ENCODE measurements at regions not wholly inside any gene's neighbourhood (a gene's known extent, or its start where the extent isn't known, plus 50 kb on each side); places are given as distances from the start of the nearest gene placed in this dataset.

DNA sequence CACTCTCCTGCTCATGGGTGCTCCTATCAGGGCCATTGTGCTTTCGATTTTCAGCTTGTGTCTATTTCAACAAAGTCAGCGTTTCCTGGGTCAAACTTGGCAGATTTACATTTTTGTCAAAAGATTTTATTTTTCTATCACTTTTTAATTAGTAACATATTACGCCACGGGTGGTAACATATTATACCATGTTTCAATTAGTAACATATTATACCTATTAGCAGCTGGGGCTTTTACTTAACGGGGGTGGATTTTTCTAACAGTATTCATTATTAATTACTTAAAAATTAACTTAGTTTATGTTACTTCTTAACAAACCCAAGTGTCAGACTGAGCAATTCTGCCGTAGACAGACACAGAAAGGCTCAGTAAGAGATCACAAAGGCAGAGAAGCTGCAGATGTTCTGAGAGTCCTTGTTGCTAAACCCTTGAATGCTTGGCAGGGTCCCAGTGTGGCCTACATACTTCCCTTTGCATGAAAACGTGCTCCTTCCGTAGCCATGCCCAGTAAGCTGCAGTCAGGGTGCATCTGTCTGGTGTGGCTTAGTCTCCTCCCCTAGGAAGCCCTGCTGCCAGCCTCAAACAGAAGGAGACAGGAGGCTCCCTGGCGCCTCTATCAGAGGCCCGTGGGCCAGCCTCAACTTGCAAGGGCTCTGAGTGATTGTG is 263.1 kb upstream of the CXCL12 start:
- Histone ChIP-seq H3K4me2 (ENCODE audit: extremely low read depth, insufficient read depth, low read length) (no peak overlapping the region), H3K9ac (ENCODE audit: insufficient read depth, low read length) (no peak overlapping the region), H2AFZ (ENCODE audit: low read length) (no peak overlapping the region), H3K36me3 (ENCODE audit: control insufficient read depth, insufficient read depth, low read length) (no peaks in the 10 kb centered on the region), H3K27ac (ENCODE audit: insufficient read depth, low read length) (no peak overlapping the region), H3K4me1 (ENCODE audit: control insufficient read depth, extremely low read depth, insufficient read depth, low read length) (peaks cover 2% of the 10 kb centered on the region), H3K27me3 (ENCODE audit: control insufficient read depth, insufficient read depth, low read length) (no peaks in the 10 kb centered on the region), H4K20me1 (ENCODE audit: control insufficient read depth, extremely low read depth, insufficient read depth, low read length) (no peaks in the 10 kb centered on the region), H3K4me3 (replicated peaks in 1 of 4; ENCODE audit: control extremely low read depth in 1 of 4, insufficient read depth in 1 of 4, low read depth in 3 of 4, low read length in 4 of 4) (no peak overlapping the region), H3K79me2 (ENCODE audit: control insufficient read depth, insufficient read depth, low read length) (no peaks in the 10 kb centered on the region), H3K9me3 (ENCODE audit: control insufficient read depth, insufficient read depth, low read depth, low read length) (no peaks in the 10 kb centered on the region)
- TF ChIP-seq, protein P1, sequence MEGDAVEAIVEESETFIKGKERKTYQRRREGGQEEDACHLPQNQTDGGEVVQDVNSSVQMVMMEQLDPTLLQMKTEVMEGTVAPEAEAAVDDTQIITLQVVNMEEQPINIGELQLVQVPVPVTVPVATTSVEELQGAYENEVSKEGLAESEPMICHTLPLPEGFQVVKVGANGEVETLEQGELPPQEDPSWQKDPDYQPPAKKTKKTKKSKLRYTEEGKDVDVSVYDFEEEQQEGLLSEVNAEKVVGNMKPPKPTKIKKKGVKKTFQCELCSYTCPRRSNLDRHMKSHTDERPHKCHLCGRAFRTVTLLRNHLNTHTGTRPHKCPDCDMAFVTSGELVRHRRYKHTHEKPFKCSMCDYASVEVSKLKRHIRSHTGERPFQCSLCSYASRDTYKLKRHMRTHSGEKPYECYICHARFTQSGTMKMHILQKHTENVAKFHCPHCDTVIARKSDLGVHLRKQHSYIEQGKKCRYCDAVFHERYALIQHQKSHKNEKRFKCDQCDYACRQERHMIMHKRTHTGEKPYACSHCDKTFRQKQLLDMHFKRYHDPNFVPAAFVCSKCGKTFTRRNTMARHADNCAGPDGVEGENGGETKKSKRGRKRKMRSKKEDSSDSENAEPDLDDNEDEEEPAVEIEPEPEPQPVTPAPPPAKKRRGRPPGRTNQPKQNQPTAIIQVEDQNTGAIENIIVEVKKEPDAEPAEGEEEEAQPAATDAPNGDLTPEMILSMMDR (conservative IDR thresholded peaks at IDR 0.05 in 1 of 2, IDR thresholded peaks at IDR 0.05 in 1 of 2; ENCODE audit: low read depth in 1 of 2, low read length in 2 of 2), result no peak
- TF ChIP-seq EZH2 (IDR thresholded peaks at IDR 0.05; ENCODE audit: low read length, missing control alignments), result no peak
- DNase-seq (ENCODE audit: low read depth in 2 of 2), result peak; percentile 71 to 79

DNA sequence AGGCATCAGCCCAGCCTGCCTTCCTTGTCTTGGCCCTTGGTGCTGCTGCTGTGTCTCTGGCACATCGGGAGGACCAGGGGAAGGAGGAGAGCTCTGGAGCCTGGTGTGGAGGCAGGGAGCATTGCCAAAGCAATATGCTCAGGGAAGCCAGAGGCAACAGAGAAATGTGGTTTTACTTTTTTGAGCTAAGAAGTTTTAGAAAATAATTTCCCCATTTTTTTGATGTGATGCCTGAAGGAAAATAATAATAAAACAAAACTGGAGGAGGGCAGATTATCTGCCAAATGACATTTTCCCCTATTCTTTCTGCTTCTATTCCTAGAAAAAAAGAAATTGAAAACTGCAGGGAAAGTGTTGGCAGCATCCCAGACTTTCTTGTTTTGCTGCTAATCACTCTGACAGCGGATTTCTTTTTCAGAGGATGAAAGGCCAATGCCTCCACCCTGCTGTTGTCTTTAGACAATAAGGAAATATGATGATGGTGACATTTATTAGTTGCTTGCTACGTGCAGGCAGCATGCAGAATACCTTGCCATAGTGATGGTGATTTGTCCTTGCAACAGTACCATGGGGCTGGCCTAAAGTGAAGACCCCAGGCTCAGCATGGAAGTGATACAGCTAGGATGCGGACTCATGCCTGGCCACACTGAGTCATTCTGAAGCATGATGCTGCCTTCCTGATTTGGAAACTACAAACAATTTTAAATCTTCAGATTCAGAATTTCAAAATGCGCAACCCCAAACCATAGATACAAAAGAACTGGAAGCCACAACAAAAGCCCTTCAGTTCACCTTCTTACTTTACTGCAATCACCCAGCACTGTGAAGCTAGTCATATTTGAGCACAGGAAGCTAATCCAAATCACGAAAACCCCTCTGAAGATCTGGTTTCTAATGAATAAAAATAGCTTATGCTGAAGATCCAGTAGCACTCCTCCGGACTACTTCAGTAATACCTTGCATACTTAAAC is 260.2 kb upstream of the TMEM72 start:
- H3K79me2 ChIP-seq (ENCODE audit: control insufficient read depth, insufficient read depth, low read length), result no peaks in the 10 kb centered on the region
- no peak overlapping the region for H3K9ac ChIP-seq (ENCODE audit: insufficient read depth, low read length)
- H3K4me2 ChIP-seq (ENCODE audit: extremely low read depth, insufficient read depth, low read length), result no peak overlapping the region
- TF ChIP-seq, protein P1 (conservative IDR thresholded peaks at IDR 0.05 in 1 of 2, IDR thresholded peaks at IDR 0.05 in 1 of 2; ENCODE audit: low read depth in 1 of 2, low read length in 2 of 2), result no peak
- no peak for TF ChIP-seq EZH2 (IDR thresholded peaks at IDR 0.05; ENCODE audit: low read length, missing control alignments)
- no peaks in the 10 kb centered on the region for H3K9me3 ChIP-seq (ENCODE audit: control insufficient read depth, insufficient read depth, low read depth, low read length)
- no peaks in the 10 kb centered on the region for H4K20me1 ChIP-seq (ENCODE audit: control insufficient read depth, extremely low read depth, insufficient read depth, low read length)
- peak in 1 of 2 donors; percentile 36 for DNase-seq (ENCODE audit: low read depth in 2 of 2)
- no peak overlapping the region for H3K4me3 ChIP-seq (replicated peaks in 1 of 4; ENCODE audit: control extremely low read depth in 1 of 4, insufficient read depth in 1 of 4, low read depth in 3 of 4, low read length in 4 of 4)
- no peak overlapping the region for H2AFZ ChIP-seq (ENCODE audit: low read length)
- H3K4me1 ChIP-seq (ENCODE audit: control insufficient read depth, extremely low read depth, insufficient read depth, low read length), result peaks cover 2% of the 10 kb centered on the region
- no peaks in the 10 kb centered on the region for H3K36me3 ChIP-seq (ENCODE audit: control insufficient read depth, insufficient read depth, low read length)
- H3K27me3 ChIP-seq (ENCODE audit: control insufficient read depth, insufficient read depth, low read length), result no peaks in the 10 kb centered on the region
- H3K27ac ChIP-seq (ENCODE audit: insufficient read depth, low read length), result no peak overlapping the region

DNA sequence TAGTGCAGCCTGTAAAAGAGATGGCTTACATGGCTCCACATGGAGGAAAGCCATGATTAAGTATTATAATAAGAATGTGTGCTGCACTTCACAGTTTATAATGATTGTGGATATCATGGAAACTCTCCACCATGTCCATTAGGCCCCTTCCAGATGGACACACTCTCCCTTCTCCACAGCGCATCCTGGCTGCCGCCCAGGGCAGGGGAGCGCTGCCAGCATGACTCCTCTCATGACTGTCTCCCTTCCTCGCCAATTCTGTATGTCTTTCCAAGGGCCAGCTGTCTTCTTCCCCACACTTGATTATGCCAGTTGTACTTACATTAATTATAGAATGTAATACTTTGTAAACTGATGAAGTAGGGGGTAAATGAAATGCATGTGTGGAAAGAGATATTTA is 259.3 kb upstream of the TMEM72 start:
- Histone ChIP-seq H3K4me3 (replicated peaks in 1 of 4; ENCODE audit: control extremely low read depth in 1 of 4, insufficient read depth in 1 of 4, low read depth in 3 of 4, low read length in 4 of 4) (no peak overlapping the region), H4K20me1 (ENCODE audit: control insufficient read depth, extremely low read depth, insufficient read depth, low read length) (no peaks in the 10 kb centered on the region), H2AFZ (ENCODE audit: low read length) (no peak overlapping the region), H3K4me2 (ENCODE audit: extremely low read depth, insufficient read depth, low read length) (no peak overlapping the region), H3K36me3 (ENCODE audit: control insufficient read depth, insufficient read depth, low read length) (no peaks in the 10 kb centered on the region), H3K27me3 (ENCODE audit: control insufficient read depth, insufficient read depth, low read length) (no peaks in the 10 kb centered on the region), H3K27ac (ENCODE audit: insufficient read depth, low read length) (no peak overlapping the region), H3K79me2 (ENCODE audit: control insufficient read depth, insufficient read depth, low read length) (no peaks in the 10 kb centered on the region), H3K4me1 (ENCODE audit: control insufficient read depth, extremely low read depth, insufficient read depth, low read length) (peaks cover 2% of the 10 kb centered on the region), H3K9me3 (ENCODE audit: control insufficient read depth, insufficient read depth, low read depth, low read length) (no peaks in the 10 kb centered on the region), H3K9ac (ENCODE audit: insufficient read depth, low read length) (no peak overlapping the region)
- TF ChIP-seq, protein P1 (conservative IDR thresholded peaks at IDR 0.05 in 1 of 2, IDR thresholded peaks at IDR 0.05 in 1 of 2; ENCODE audit: low read depth in 1 of 2, low read length in 2 of 2), result no peak
- TF ChIP-seq EZH2 (IDR thresholded peaks at IDR 0.05; ENCODE audit: low read length, missing control alignments), result no peak
- DNase-seq (ENCODE audit: low read depth in 2 of 2), result peak; percentile 49 to 65
